ENCODE measurements at regions not wholly inside any gene's neighbourhood (a gene's known extent, or its start where the extent isn't known, plus 50 kb on each side); places are given as distances from the start of the nearest gene placed in this dataset.

GRCh38 chr2:236879416-236879963, 206.2 kb upstream of the COPS8 start:
- TF ChIP-seq, protein P1, sequence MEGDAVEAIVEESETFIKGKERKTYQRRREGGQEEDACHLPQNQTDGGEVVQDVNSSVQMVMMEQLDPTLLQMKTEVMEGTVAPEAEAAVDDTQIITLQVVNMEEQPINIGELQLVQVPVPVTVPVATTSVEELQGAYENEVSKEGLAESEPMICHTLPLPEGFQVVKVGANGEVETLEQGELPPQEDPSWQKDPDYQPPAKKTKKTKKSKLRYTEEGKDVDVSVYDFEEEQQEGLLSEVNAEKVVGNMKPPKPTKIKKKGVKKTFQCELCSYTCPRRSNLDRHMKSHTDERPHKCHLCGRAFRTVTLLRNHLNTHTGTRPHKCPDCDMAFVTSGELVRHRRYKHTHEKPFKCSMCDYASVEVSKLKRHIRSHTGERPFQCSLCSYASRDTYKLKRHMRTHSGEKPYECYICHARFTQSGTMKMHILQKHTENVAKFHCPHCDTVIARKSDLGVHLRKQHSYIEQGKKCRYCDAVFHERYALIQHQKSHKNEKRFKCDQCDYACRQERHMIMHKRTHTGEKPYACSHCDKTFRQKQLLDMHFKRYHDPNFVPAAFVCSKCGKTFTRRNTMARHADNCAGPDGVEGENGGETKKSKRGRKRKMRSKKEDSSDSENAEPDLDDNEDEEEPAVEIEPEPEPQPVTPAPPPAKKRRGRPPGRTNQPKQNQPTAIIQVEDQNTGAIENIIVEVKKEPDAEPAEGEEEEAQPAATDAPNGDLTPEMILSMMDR (IDR thresholded peaks at IDR 0.05), result no peak
- no peak for TF ChIP-seq POLR2A (IDR thresholded peaks at IDR 0.05)
